ENCODE measurements at regions not wholly inside any gene's neighbourhood (a gene's known extent, or its start where the extent isn't known, plus 50 kb on each side); places are given as distances from the start of the nearest gene placed in this dataset.
"Not testable (repeated sequence)": the region's sequence is repeated elsewhere in the genome, so short reads cannot be mapped to it uniquely, and the experiment has no call there.

DNA sequence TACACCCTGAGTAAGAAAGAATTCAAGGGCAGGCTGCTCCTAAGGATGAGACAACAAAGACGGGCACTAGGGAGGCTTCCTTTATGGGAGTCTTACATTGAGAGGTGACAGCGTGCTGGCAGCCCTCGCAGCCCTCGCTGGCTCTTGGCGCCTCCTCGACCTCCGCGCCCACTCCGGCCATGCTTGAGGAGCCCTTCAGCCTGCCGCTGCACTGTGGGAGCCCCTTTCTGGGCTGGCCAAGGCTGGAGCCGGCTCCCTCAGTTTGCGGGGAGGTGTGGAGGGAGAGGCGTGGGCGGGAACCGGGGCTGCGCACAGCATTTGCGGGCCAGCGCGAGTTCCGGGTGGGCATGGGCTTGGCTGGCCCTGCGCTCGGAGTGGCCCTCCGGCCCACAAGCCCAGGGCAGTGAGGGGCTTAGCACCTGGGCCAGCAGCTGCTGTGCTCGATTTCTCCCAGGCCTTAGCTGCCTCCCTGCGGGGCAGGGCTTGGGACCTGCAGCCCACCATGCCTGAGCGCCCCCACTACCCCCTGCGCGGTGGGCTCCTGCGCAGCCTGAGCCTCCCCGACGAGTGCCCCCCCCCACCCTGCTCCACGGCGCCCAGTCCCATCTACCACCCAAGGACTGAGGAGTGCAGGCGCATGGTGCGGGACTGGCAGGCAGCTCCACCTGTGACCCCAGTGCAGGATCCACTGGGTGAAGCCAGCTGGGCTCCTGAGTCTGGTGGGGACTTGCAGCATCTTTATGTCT is 75.3 kb downstream of the BARX1 start:
- DNase-seq (ENCODE audit: low spot score): not testable (repeated sequence)

GRCh38 chr9:93875330-93875729 is 79.8 kb downstream of the BARX1 start:
- DNase-seq (ENCODE audit: low spot score): no peak

- no peak for DNase-seq (ENCODE audit: low spot score)
These were observed 80.9 kb downstream of the BARX1 start for GRCh38 chr9:93874242-93874641.

GRCh38 chr9:93871286-93871685 is 83.9 kb downstream of the BARX1 start:
- DNase-seq (ENCODE audit: low spot score): no peak

GRCh38 chr9:93869863-93870262 is 85.3 kb downstream of the BARX1 start:
- no peak for DNase-seq (ENCODE audit: low spot score)

GRCh38 chr9:93869088-93869487 is 86.1 kb downstream of the BARX1 start:
- DNase-seq (ENCODE audit: low spot score): no peak

DNA sequence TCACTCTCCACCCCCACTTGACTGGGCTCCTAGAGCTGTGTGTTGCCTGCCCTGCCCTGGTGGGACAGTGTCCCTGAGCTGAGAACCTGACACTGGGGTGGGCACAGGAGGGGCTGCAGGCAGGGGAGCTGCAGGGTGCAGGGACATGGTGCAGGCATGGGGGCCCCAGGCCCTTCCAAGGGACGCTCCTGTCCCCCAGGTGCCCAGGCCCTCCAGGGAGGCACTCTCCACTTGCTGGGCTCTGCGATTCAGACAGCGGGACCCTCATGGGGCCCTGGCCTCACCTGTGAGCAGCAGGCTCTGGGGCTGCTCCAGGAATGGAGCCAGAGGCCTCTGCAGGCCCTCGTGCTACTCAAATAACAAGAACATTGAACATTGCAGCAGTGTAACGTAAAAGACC is 89.4 kb downstream of the BARX1 start:
- no peak for DNase-seq (ENCODE audit: low spot score)

DNA sequence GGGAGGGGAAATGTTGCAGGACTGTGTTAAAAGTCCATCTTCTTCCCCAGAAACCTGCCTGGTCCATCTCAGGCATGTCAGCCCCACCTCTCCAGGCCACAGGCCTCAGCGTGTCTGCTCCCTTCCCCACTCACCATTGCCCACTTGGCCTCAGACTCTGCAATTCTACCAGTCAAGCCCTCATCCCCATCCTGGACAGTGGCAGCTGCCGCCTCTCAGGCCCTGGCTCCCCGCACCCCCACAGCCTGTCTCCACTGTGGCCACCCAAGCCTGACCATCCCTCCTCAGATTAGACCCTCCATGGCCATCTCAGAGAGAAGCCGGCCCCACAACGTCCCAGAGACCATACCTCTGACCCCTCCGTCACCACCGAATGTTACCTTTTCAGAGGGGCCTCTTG is 89.9 kb downstream of the BARX1 start:
- no peak for DNase-seq (ENCODE audit: low spot score)

DNA sequence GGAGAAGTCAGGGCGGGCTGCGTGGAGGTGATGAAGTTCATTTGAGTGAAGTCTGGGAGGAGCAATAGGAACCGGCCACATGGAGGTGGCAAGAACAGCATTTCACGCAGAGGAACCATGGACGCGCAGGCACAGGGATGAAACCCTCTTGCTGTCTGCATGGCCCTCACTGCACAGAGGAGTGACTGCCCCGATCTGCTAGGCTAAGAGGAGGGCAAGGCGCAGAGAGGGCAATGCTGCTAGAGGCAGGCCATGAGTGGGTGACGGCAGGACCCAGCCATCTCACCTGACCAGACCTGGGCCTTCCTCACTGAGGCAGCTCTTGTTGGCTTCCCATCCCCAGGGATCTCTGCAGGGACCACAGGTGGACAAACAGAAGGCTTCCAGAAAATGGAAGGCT is 90.3 kb downstream of the BARX1 start:
- DNase-seq (ENCODE audit: low spot score): no peak

- no peak for DNase-seq (ENCODE audit: low spot score)
These were observed 91.1 kb downstream of the BARX1 start for GRCh38 chr9:93864032-93864431.

DNA sequence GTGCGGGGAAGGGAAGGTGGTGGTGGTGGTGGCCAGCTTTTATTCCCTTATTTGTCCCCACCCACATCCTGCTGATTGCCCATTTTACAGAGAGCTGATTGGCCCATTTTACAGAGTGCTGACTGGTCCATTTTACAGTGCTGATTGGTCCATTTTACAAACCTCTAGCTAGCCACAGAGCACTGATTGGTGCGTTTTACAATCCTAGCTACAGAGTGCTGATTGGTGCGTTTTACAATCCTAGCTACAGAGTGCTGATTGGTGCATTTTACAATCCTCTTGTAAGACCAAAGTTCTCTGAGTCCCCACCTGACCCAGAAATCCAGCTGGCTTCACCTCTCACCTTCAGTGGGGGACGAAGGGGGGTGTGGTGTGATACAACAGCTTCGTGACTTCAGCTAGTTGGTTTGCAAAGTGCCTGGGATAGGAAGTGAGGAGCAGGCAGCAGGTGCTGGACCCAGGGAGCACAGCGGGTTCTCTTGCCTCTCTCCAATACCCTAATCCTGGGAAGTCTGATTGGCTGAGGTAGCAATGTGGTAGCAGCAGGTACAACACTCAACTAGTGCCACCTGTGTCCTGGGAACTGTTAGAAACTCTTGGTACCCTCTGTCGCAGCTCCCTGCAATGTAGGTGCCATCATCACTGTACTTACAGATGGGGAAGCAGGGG is 92.1 kb downstream of the BARX1 start:
- no peak for DNase-seq (ENCODE audit: low spot score)

DNA sequence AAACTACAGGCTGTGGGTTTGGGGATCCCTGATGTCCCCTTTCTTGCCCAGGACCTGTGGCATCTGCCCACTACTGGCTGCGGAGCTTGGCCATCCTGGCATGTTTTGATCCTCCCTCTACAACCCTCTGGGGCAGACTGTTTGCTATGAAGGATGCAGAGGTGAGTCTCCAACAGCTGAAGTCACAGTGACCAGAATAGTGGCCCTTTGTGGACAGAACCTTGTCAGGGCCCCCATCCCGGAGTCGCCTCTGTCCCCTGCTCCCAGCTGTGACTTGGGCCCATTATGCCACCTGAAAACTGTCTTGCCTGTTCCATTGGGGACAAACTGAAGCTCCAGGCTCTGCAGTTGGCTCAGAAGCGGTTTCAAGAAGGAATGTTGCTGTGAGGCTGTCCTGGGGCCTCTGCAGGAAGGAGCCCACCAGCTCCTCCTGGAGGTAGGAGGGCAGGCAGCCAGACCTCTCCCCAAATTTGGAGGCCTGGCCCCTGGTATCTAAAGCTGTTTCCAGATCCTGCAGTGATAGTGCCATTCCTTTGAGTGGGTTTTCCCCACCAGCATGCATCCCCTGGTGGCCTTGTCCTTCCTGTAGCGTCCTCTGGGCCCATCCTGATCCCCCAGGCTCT is 93.3 kb downstream of the BARX1 start:
- no peak for DNase-seq (ENCODE audit: low spot score)

- DNase-seq (ENCODE audit: low spot score): no peak
These were observed 94.2 kb downstream of the BARX1 start for GRCh38 chr9:93860694-93861658.

- no peak for DNase-seq (ENCODE audit: low spot score)
These were observed 95.5 kb downstream of the BARX1 start for GRCh38 chr9:93859431-93860215.

DNA sequence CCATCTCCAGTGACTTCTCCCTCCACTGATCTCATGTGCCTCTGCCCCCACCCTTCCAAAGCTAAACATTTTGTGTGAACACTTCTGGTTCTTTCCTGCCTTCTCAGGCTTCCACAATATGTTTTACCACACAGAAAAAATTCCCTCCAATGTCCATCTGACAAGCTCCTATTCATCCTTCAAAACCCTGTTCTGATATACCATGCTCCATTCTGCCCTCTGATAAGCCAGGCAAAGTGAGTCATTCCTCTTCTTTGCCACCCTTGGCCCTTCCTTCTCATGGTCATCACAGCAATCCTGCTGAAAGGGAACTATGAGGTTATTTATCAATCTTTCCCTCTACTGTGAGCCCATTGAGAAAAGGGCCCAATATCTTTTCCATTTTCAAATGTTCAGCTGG is 97.6 kb downstream of the BARX1 start:
- DNase-seq (ENCODE audit: low spot score): no peak

DNA sequence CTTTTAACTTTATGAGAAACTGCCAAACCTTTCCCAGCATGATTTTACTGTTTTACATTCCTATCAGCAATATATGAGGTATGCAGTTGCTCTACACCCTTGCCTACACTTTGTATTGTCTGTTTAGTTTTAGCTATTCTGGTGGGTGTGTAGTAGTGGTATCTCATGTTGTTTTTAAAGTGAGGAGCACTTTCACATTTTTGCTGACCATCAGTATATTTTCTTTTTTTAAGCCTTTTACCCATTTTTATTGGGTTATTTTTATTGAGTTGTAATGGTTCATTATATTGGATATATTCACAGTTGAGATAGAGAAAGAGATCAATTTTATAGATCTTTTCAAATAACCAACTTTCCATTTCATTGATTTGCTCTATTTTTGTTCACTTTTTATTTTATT is 102.4 kb downstream of the BARX1 start:
- no peak for DNase-seq (ENCODE audit: low spot score)

- DNase-seq (ENCODE audit: low spot score): no peak
These were observed 108.8 kb downstream of the BARX1 start for GRCh38 chr9:93846349-93846748.

DNA sequence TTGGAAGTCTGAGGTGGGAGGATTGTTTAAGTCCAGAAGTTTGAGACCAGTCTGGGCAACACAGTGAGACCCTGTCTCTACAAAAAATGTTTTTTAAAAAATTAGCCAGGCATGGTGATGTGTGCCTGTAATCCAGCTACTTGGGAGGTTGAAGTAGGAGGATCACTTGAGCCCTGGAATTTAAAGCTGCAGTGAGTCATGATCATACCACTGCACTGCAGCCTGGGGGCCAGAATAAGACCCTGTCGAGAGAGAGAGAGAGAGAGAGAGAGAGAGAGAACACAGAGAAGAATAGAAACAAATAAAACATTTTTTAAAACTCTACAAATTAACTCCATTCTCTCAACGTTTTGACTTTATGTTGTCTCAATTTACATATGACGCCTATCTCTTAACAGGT is 111.8 kb downstream of the BARX1 start:
- no peak for DNase-seq (ENCODE audit: low spot score)

GRCh38 chr9:93830606-93831005 is 124.5 kb downstream of the BARX1 start:
- DNase-seq (ENCODE audit: low spot score): no peak

- DNase-seq (ENCODE audit: low spot score): no peak
These were observed 125.1 kb downstream of the BARX1 start for GRCh38 chr9:93830012-93830596.
